ENCODE measurements at regions not wholly inside any gene's neighbourhood (a gene's known extent, or its start where the extent isn't known, plus 50 kb on each side); places are given as distances from the start of the nearest gene placed in this dataset.

DNA sequence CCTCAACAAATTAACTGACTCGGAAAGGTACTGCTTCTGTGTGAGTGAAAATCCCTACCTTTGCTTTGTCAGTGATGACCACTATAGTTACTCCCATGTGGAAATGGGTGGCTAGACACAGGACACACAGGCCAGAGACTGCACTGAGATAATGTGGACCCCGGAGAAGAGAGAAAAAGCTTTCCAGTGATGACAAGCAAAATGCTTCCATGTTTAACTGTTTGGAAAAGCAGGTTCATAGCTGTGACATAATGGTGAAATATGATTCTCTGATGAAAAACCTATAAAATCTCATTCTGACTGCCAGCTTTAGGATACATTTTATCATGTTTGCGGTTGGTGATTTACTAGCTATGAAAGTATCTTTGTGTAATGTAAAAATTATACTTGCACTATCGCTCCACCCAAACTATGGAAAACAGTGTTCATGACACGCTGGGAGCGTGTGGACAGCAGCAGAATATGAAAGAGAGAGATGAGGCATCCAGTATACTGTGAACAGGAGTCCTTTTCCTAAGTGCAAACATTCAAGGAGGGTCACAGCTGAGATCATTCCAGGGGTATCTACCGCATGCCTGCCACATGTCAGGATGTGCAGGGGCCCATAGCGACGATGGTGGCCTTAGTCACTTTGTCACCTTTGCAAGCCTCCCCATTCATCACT, 782.7 kb upstream of the SOX11 start:
- no peaks in the 10 kb centered on the region for H3K9me2 ChIP-seq (replicated peaks; ENCODE audit: control insufficient read depth, low read length)
- peaks cover 2% of the 10 kb centered on the region; the same call in 1 of the 2 replicates for H3K9me3 ChIP-seq (ENCODE audit: control insufficient read depth, insufficient read depth, low read length)
- H3K36me3 ChIP-seq (ENCODE audit: control insufficient read depth, low read length), result no peaks in the 10 kb centered on the region
- H3K4me3 ChIP-seq (ENCODE audit: low read length), result no peak overlapping the region
- no peak overlapping the region for H3K27ac ChIP-seq (ENCODE audit: low read depth, low read length)
- H3K4me1 ChIP-seq (ENCODE audit: control insufficient read depth, low read length), result no peaks in the 10 kb centered on the region
- H4K20me1 ChIP-seq (ENCODE audit: control insufficient read depth, insufficient read depth, low read depth, low read length), result no peaks in the 10 kb centered on the region
- no peak overlapping the region for H3K4me2 ChIP-seq (ENCODE audit: low read length)
- no peaks in the 10 kb centered on the region for H3K27me3 ChIP-seq (ENCODE audit: control insufficient read depth, low read length)
- no peaks in the 10 kb centered on the region for H3K79me2 ChIP-seq (ENCODE audit: control insufficient read depth, low read length)
- no peaks in the 10 kb centered on the region for H3F3A ChIP-seq (ENCODE audit: control insufficient read depth, insufficient read depth)
- TF ChIP-seq, protein P1, sequence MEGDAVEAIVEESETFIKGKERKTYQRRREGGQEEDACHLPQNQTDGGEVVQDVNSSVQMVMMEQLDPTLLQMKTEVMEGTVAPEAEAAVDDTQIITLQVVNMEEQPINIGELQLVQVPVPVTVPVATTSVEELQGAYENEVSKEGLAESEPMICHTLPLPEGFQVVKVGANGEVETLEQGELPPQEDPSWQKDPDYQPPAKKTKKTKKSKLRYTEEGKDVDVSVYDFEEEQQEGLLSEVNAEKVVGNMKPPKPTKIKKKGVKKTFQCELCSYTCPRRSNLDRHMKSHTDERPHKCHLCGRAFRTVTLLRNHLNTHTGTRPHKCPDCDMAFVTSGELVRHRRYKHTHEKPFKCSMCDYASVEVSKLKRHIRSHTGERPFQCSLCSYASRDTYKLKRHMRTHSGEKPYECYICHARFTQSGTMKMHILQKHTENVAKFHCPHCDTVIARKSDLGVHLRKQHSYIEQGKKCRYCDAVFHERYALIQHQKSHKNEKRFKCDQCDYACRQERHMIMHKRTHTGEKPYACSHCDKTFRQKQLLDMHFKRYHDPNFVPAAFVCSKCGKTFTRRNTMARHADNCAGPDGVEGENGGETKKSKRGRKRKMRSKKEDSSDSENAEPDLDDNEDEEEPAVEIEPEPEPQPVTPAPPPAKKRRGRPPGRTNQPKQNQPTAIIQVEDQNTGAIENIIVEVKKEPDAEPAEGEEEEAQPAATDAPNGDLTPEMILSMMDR (IDR thresholded peaks at IDR 0.05; ENCODE audit: low read depth, low read length, poor library complexity, severe bottlenecking), result no peak
- no peak for TF ChIP-seq EZH2phosphoT487 (IDR thresholded peaks at IDR 0.05; ENCODE audit: borderline replicate concordance, low read length)

DNA sequence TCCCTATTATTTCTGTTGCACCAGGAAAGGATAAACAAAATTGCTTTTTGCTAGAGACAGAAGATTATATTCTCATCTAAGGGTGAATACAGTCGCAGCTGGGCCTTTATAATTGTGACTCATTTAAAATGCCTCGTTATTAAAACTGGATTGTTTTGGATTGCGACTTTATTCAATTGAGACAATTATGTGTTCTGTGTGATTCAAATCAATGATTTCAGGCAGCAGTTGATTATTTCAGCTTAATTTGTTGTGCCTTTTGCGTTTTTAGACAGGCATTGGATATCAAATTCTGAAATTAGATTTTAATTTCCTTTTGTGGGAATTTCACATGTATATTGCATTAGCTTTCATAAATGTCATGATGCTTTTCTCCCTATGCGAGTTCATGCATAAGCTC, 778.1 kb upstream of the SOX11 start:
- no peaks in the 10 kb centered on the region for H3K36me3 ChIP-seq (ENCODE audit: control insufficient read depth, low read length)
- no peaks in the 10 kb centered on the region for H3K79me2 ChIP-seq (ENCODE audit: control insufficient read depth, low read length)
- H4K20me1 ChIP-seq (ENCODE audit: control insufficient read depth, insufficient read depth, low read depth, low read length), result no peaks in the 10 kb centered on the region
- H3K4me3 ChIP-seq (ENCODE audit: low read length), result no peak overlapping the region
- H3K4me1 ChIP-seq (ENCODE audit: control insufficient read depth, low read length), result no peaks in the 10 kb centered on the region
- no peaks in the 10 kb centered on the region for H3K27me3 ChIP-seq (ENCODE audit: control insufficient read depth, low read length)
- no peaks in the 10 kb centered on the region for H3K9me2 ChIP-seq (replicated peaks; ENCODE audit: control insufficient read depth, low read length)
- no peaks in the 10 kb centered on the region for H3F3A ChIP-seq (ENCODE audit: control insufficient read depth, insufficient read depth)
- H3K4me2 ChIP-seq (ENCODE audit: low read length), result no peak overlapping the region
- no peak for TF ChIP-seq EZH2phosphoT487 (IDR thresholded peaks at IDR 0.05; ENCODE audit: borderline replicate concordance, low read length)
- TF ChIP-seq, protein P1 (IDR thresholded peaks at IDR 0.05; ENCODE audit: low read depth, low read length, poor library complexity, severe bottlenecking), result no peak
- peaks cover 2% of the 10 kb centered on the region; the same call in 1 of the 2 replicates for H3K9me3 ChIP-seq (ENCODE audit: control insufficient read depth, insufficient read depth, low read length)
- no peak overlapping the region for H3K27ac ChIP-seq (ENCODE audit: low read depth, low read length)

DNA sequence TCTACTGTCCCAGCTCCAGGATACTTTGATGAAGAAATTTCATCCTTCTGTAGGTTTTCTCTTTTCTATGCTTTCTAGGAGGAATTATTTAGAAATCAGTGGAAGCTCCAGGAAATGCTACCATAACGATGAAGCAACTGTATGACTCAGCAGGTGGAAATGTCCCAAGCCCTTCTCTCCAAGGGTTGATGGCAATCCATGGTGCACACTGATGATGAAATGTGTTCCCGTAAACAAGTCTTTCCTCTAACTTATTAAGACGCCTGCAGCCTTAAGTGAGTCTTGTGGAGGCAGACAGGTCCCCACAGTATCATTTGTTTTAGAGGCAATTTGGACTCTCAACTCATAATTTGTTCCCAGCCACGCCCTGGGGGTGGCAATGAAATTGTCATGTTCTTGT, 777.6 kb upstream of the SOX11 start:
- H3F3A ChIP-seq (ENCODE audit: control insufficient read depth, insufficient read depth), result no peaks in the 10 kb centered on the region
- no peaks in the 10 kb centered on the region for H3K9me2 ChIP-seq (replicated peaks; ENCODE audit: control insufficient read depth, low read length)
- no peaks in the 10 kb centered on the region for H3K9me3 ChIP-seq (ENCODE audit: control insufficient read depth, insufficient read depth, low read length)
- no peak overlapping the region for H3K27ac ChIP-seq (ENCODE audit: low read depth, low read length)
- H3K27me3 ChIP-seq (ENCODE audit: control insufficient read depth, low read length), result no peaks in the 10 kb centered on the region
- H3K4me3 ChIP-seq (ENCODE audit: low read length), result no peak overlapping the region
- no peak overlapping the region for H3K4me2 ChIP-seq (ENCODE audit: low read length)
- TF ChIP-seq, protein P1 (IDR thresholded peaks at IDR 0.05; ENCODE audit: low read depth, low read length, poor library complexity, severe bottlenecking), result no peak
- no peak for TF ChIP-seq EZH2phosphoT487 (IDR thresholded peaks at IDR 0.05; ENCODE audit: borderline replicate concordance, low read length)
- H3K4me1 ChIP-seq (ENCODE audit: control insufficient read depth, low read length), result no peaks in the 10 kb centered on the region
- no peaks in the 10 kb centered on the region for H3K79me2 ChIP-seq (ENCODE audit: control insufficient read depth, low read length)
- H4K20me1 ChIP-seq (ENCODE audit: control insufficient read depth, insufficient read depth, low read depth, low read length), result no peaks in the 10 kb centered on the region
- H3K36me3 ChIP-seq (ENCODE audit: control insufficient read depth, low read length), result no peaks in the 10 kb centered on the region
